G401 (cell line): ENCODE measurements at regions not wholly inside any gene's neighbourhood (a gene's known extent, or its start where the extent isn't known, plus 50 kb on each side); places are given as distances from the start of the nearest gene placed in this dataset.
A peak's percentile ranks its signal among the peaks of the same experiment; 100 is the strongest.
"Not testable (repeated sequence)": the region's sequence is repeated elsewhere in the genome, so short reads cannot be mapped to it uniquely, and the experiment has no call there.

ENCODE experiments used
- DNase-seq: peaks from one replicate; pipeline ENCODE4 v3.0.0-alpha.2; 2015; ENCODE audit warnings: low spot score
- in situ Hi-C: cut with HindIII; loops from 2 replicates; pipeline ENCODE4 v1.10.0; 2016; ENCODE audit warnings: low sequenced_read_pairs, mixed read lengths

DNA sequence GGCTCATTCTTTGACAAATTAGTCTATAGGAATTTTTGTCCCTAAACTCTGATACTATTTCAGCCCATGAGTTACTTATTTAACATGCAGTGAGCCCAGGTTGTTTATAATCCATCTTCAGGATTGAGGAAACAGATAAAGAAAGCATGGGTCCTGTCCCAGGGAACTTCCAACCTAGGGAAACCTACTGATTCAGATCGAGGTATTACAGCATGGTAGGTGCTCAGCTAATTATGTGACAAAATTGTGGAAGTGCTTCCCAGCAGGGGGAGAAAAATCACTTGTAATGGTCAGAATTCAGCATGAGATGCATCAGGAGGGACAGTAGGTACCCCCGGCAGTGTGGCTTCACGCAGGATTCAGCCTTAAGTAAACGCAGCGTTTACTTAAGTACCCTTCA lies 171.3 kb downstream of the NUFIP1 start:
- in situ Hi-C loops: no loop called here
- DNase-seq: no peak

DNA sequence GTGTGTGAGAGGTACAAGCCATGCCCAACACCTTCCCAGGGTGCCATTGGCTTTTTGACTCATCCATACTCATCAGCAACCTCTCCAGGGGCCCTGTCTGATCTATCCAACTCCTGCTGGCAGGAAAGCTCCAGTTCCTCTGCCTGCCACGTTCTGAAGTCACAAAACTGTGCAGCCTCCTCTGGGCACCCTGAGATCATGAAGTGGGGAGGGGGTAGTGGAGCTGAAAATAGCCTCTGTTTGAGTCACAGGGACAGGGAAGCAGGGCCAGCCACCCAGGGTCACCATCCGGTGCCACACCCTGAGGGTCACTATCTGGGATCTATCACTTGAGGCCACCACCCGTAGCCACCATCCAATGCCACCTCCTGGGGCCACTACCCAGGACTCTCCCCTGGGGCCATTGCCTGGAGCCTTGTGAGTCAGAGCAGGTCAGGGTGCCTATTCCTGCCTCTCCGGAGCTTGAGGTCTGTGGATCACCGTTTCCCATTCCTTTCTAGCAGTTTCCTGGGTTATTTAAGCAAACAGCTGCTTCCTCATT lies 172.1 kb downstream of the NUFIP1 start:
- in situ Hi-C loops: no loop called here
- DNase-seq: no peak

DNA sequence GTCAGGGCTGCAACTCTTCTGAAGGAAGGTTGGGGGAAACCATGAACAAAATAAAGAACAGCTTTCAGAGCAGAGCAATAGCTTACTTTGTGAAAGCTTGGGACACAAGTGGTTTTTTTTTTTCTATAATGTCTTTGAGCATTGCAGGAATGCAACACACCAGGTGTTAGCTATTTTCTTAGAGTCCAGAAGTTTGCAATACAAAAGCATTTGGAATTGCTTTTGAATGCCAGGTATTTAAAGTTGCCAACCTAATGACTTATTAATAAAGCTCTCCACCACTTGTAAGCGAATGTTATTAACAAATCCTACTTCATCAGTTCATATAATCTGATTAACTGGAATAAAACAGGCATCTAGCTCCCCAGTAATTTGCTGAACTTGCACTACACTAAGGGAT lies 172.6 kb downstream of the NUFIP1 start:
- in situ Hi-C loops: no loop called here
- no peak for DNase-seq

DNA sequence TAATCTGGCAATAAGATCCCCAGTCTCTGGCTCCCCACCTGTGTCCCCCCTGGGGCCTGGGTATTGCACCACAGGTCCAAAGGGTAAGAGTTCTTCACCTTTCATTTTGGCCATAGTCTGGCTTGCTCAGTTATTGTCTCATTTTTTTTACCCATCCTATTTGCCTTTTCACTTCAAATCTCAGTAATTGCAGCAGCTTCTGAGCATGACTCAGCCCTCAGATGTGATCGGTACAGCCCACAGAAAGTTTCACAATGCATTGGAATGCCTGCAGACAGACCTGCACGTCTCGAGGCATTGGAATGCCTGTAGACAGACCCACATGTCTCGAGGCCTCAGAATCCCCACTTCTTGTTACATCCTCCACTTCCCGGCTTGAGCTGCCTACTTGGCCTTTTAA lies 173.6 kb downstream of the NUFIP1 start:
- in situ Hi-C loops: no loop called here
- no peak for DNase-seq

DNA sequence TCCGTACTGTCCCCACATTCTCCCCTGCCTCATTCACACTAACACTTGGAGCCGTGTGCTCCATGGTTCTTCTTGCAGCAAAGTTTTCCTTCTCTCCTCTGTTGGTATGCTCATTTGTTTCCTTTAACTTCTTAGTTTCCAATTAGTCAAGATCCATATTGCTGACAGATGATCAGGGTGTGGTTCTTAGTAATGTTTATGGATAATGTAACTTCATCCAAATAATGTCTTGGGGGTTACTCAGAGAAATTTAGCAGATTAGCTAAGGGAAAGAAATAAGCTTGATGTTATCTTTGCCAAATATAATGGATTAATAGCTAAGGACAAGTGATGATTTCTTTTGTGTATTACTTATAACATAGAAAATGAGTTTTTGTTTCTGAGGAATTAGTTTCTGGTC lies 174.4 kb downstream of the NUFIP1 start:
- in situ Hi-C loops: no loop called here
- DNase-seq: no peak

DNA sequence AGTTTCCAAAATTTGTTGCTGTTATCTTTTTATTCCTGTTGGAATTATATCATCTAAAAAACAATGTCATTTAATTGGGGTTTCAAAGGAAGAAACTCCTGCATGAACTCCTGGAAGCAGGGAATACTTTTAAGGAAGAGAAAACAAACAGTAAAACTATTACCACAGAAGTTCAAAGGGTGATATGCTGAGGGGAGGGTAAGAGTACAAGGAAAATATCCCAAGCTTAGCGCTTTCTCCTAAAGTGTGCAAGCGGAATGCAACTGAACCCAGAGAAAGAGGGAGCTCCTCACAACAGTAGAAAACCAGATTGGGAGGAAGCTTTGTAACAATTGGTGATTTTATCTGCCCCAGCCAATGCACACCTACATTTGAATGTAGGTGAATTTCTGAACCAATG lies 175.1 kb downstream of the NUFIP1 start:
- in situ Hi-C loops: no loop called here
- no peak for DNase-seq

DNA sequence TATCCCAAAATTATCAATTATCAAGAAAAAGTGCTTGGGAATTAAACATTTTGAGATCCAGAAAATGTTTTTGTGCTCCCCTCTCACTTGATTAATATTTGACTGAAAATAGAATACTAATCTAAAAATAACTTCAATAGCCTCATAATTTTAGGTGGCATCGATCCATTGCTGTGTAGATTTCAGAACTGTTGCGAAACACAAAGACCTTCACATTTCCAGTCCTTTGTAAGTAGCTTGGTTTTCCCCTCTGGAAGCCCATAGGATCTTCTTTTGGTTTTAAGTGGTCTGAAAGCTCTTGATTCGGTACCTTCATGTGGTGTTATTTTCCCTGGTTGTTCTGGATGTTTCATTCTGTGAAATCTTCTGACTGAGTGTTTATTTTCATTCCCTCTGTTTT lies 176.5 kb downstream of the NUFIP1 start:
- in situ Hi-C loops: no loop called here
- no peak for DNase-seq

DNA sequence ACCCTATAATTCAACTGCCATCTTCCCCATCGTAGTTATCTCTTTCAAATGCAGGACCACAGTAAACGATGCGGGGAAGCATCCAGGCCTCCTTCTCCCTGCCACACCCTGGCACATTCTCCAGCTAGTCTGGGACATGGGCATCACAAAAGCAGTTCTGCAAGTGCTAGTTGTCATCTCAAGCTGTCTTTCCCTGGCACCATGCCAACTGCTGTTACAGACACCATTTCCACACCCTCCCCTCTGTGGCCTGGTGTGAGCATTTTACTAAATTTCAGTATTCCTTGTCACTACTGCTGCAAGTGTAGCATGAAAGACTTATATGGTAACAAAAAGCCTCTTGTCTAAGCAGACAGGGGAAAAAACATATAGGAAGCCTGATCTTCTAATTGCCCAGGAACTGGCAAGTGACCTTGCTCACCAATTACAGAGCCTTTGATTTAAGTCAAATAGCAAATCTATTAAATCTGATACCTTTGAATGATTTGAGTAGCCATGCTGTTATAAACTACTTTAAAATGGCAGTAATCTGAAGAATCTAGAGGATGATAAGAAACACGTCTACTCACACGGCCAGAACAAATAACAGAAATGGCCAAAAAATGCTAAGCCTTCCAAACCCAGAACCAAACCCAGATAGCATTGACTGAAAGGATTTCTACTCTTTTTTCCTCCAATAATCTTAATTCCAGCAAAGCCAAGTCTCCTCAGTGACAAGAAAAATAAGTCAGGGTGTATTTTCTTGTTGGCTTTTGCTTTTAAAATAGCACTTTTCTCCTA lies 179.0 kb downstream of the NUFIP1 start:
- in situ Hi-C loops: no loop called here
- peak; percentile 18 for DNase-seq

DNA sequence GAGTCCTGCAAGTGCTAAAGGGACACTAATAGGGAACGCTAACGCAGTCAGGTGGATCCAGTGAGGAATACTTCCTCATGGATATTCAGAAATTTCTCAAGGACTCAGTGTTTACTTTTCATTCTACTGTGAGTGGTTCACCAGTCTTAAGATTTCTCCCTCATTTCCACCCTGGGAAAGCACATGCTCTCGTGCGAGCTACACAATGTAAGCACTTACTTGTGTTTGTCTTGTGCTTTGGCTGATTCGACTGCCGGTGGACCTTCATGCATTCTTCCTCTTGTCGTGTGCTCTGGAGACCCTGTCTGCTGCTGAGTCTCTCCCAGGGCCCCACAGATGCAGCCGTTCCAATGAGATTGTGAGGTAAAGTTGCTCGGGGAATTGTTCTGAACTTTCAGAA lies 180.1 kb downstream of the NUFIP1 start:
- DNase-seq: no peak
- in situ Hi-C loops: no loop called here

DNA sequence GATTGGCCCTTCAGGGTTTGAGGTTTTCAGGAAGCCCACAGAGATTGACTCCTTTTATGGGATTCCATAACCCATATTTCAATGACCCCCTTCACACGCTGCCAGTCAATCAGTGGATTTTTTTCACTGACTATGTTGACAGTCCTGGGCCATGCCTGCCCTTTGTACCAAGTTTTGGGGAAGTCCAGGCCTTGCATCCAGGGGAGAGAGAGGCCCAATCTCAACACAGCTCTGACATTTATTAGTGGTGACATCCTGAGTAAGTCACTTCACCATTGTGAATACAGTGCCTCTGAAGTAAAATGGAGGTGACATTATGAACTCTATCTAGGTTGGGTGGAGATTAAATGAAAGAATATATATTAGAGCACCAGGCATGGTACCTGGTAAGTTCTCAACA lies 181.1 kb downstream of the NUFIP1 start:
- in situ Hi-C loops: no loop called here
- no peak for DNase-seq

DNA sequence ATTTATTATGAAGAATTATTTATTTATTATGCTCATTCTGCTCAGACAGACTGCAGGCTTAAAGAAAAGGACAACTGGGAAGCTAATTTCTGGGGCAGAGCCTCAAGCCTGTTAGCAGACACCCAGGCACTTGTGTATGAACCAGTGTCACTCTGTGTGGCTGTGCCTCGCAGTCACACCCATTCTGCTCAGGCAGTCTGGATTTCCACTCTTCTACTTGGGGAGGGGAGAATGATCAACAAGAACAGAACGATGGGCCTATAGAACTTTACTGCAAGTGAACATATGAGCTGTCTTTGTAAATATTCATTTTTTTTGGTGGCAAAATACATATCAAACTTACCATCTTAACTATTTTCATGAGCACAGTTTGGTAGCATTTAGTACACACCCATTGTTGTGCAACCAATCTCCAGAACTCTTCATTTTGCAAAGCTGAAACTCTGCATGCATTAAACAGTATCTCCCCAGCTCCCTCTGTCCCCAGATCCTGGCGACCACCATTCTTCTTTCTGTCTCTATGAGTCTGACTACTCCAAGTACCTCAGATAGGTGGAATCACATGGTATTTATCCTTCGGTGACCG lies 181.7 kb downstream of the NUFIP1 start:
- in situ Hi-C loops: no loop called here
- DNase-seq: no peak

DNA sequence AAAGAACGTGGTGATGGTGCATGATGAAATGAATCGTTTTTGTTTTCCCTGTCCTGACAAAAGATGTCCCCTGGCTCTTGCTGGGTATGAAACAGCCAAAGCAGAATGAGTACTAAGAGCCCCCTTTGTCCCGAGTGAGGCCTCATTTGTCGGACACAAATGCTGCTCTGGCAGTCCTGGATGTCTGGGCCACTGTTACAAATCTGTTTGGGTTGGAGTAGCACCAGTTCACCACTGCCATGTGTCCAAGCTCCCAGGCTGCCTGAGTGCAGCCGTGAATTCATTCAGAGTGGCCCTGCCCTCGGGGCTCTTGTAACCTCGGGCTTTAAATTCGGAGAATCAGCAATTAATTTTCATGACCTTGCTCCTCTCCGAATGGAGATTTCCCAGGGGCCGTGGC lies 182.4 kb downstream of the NUFIP1 start:
- in situ Hi-C loops: no loop called here
- DNase-seq: peak; percentile 16

DNA sequence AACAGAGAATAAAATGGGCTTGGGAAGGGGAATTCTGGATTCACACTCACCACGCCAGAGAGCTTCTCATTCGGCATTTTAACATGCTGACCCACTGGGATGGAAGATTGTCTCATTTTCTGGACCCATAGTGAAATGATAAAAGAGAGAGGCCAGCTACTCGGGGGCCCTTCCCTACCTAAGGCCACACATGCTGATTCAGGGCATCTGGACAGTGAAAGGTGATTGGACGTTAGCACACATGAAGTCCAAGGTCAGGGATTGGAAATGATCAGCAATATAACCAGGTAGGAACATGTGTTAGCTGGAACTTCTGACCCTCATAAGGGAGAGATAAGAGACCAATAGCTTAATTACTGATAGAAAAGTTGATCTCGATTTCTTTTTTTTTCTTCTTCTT lies 183.7 kb downstream of the NUFIP1 start:
- in situ Hi-C loops: no loop called here
- DNase-seq: no peak

DNA sequence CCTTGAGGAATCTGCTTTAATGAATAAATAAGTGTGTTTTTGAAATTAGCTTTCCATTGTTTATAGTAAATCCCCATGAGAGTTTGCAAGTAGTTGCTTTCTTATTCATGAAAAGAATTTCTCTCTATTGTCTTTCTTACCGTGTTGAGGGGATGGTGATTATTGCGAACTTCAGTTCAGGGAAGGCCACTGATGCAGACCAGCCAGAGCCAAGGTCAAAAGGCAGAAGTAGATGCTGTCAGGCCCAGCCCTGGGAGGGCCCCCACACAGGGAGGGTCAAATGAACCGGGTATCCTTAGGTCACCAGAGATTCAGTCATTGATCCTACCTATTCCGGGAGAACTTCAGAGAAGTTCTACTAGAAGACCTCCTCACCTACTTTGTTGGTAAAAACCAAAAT lies 185.9 kb downstream of the NUFIP1 start:
- no peak for DNase-seq
- in situ Hi-C loops: no loop called here

DNA sequence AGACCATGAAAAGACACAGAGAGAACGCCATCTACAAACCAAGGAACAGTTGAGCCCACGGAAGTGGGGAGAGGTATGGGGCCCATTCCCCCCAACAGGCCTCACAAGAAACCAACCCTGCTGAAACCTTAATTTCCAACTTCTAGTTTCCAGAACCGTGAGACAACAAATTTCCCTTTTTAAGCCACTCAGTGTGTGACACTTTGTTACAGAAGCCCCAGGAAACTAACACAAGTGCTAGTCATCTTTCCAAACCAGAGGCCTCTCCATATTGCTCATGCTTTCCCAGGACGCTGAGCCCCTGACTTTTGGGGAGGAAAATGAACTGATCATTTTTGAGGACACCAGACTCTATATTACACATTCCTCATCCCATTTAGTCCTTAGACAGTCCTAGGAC lies 186.8 kb downstream of the NUFIP1 start:
- no peak for DNase-seq
- in situ Hi-C loops: no loop called here

DNA sequence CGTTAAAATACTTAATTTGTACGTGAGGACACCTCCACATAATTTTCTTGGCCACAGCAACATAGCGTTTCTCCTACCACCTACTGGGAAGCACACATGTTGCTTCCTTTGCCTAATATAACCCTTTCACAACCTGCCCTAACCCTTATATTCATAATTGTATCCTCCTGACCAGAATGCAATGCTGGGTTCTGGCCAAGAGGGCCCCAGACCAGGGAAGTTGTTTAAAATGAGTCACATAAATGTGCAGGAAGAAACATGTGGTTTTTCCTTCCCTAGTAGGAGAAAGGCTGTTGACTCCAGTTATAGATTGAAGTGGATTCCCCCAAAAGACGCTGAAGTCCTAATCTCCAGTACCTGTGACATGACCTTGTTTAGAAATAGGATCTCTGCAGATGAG lies 187.3 kb downstream of the NUFIP1 start:
- in situ Hi-C loops: no loop called here
- DNase-seq: no peak

DNA sequence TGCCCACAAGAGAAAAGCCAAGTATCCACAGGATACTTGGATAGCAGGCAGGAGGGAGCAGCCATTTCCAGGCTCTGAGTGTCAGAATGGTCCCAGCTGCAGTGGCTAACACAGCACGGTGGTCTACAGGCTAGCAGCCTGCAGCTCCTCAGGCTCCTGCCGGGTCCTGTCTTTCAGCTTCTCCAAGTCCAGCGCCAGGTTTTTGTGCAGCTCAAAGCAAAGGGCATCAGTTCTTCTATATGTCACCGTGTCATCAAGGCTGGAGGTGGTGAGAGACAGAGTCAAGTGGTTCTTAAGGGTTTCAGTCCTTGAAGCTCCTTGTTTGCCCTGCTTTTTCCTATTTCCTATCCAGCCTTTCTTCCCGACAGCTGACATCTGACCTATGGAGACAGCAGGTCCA lies 188.6 kb downstream of the NUFIP1 start:
- in situ Hi-C loops: no loop called here
- DNase-seq: no peak

DNA sequence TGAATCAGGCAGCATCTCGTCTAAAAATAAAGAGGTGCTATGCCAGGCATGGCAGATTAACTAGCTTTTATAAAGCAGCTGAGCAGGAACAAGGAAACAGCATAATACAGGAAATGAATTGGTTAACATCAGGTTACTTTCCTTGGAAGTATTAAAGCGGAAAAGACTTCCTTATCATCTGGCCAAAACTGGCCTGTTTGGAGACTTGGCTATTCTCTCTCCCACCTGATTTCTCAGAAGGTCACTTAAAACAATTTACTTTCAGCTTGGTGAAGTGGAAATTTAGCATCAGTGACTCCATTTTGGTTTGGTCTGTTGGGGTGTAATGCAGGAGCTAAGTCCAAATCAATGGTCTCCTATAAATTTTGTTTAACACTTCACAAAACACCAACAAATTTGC lies 191.6 kb downstream of the NUFIP1 start:
- DNase-seq: no peak
- in situ Hi-C loops: no loop called here

DNA sequence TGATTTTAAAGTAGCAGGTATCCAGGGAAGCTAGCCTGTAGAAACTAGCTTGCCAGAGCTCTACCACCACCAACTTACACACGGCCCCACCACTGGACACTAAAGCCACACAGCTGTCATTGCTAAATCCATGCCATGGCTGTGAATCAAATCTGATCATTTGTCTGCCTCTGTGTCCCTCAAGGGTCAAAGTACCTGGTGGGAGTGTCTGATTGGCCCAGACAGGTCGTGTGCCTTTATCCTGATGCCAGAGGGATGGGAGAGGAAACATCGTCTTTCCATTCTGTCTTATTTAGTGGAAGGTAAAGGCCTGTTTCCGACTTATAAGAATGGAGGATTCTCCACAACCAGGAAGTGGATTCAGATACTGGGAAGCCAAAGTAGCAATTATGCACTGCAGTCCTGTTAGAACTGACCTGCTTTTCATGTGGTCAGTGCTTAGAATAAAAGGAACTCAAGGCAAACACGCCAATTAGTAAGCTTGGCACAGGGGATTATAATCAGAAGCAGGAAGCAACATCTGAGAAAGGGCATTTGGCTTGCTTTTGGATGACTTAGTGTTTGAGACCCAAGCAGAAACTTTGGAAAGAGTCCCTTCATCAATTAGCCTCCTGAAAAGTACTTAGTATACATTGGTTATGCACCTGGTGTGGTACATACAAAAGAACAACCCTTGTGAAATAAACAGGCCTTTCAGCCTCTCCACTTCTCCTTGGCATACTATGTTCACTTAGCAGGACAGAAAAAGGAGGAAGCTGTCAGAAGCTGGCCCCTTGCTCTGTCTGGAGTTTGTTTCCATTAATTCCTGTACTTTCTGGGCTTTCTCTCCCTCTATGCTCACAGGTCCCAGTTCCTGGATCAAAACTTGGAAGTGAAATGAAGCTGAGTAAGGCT lies 192.4 kb downstream of the NUFIP1 start:
- DNase-seq: no peak
- in situ Hi-C loops: no loop called here

DNA sequence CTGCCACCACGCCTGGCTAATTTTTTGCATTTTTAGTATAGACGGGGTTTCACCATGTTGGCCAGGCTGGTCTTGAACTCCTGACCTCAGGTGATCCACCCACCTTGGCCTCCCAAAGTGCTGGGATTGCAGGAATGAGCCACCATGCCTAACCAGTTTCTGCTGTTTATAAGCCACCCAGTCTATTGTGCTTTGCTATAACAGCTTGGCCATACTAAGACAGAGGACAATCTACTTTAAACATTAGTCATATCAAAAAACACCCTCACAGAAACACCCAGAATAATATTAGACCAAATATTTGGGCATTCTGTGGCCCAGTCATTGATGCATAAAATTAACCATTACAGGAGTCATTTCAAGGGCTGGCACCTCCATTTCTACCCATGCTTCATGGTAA lies 193.2 kb downstream of the NUFIP1 start:
- in situ Hi-C loops: not testable (repeated sequence)

More for the DNA sequence above, 193.2 kb downstream of the NUFIP1 start:
- not testable (repeated sequence) for DNase-seq
